Coronary artery (tissue), 2 donors: ENCODE measurements at regions not wholly inside any gene's neighbourhood (a gene's known extent, or its start where the extent isn't known, plus 50 kb on each side); places are given as distances from the start of the nearest gene placed in this dataset.

Experiments used
- DNase-seq: peaks from one replicate; pipeline ENCODE4 v3.0.0-alpha.2; 2017; ENCODE audit warnings: low spot score
- H3K27ac ChIP-seq, 2 donors: fragments of 200-600 bp; sonication (generic); one replicate each; pipeline ENCODE4 v1.5.1; 2016 to 2019
- H3K4me3 ChIP-seq: fragments of 200-600 bp; sonication (generic); 2 replicates; pipeline ENCODE4 v1.5.1; 2016; ENCODE audit warnings: mild to moderate bottlenecking, moderate library complexity
- TF ChIP-seq, protein P1 (sequence below): fragments of 200-600 bp; sonication (generic); IDR thresholded peaks from one replicate; pipeline ENCODE4 v1.5.1; 2019; ENCODE audit warnings: antibody characterized with exemption

GRCh38 chr9:3758816-3759576, 233.2 kb upstream of the RFX3 start:
- no peak overlapping the region for H3K4me3 ChIP-seq
- H3K27ac ChIP-seq, result no peak overlapping the region
- TF ChIP-seq, protein P1, sequence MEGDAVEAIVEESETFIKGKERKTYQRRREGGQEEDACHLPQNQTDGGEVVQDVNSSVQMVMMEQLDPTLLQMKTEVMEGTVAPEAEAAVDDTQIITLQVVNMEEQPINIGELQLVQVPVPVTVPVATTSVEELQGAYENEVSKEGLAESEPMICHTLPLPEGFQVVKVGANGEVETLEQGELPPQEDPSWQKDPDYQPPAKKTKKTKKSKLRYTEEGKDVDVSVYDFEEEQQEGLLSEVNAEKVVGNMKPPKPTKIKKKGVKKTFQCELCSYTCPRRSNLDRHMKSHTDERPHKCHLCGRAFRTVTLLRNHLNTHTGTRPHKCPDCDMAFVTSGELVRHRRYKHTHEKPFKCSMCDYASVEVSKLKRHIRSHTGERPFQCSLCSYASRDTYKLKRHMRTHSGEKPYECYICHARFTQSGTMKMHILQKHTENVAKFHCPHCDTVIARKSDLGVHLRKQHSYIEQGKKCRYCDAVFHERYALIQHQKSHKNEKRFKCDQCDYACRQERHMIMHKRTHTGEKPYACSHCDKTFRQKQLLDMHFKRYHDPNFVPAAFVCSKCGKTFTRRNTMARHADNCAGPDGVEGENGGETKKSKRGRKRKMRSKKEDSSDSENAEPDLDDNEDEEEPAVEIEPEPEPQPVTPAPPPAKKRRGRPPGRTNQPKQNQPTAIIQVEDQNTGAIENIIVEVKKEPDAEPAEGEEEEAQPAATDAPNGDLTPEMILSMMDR, result no peak
- DNase-seq, result no peak

GRCh38 chr9:3756071-3756470, 230.3 kb upstream of the RFX3 start:
- TF ChIP-seq, protein P1, result no peak
- DNase-seq, result no peak
- H3K4me3 ChIP-seq, result no peak overlapping the region
- H3K27ac ChIP-seq, result no peak overlapping the region

- Histone ChIP-seq H3K4me3 (no peak overlapping the region), H3K27ac (no peak overlapping the region)
- TF ChIP-seq, protein P1, result no peak
- DNase-seq, result no peak
Measured at GRCh38 chr9:3751125-3751758, 225.4 kb upstream of the RFX3 start.

- DNase-seq, result no peak
- Histone ChIP-seq H3K27ac (no peak overlapping the region), H3K4me3 (no peak overlapping the region)
- TF ChIP-seq, protein P1, result no peak
Measured at GRCh38 chr9:3750321-3750720, 224.5 kb upstream of the RFX3 start.

DNA sequence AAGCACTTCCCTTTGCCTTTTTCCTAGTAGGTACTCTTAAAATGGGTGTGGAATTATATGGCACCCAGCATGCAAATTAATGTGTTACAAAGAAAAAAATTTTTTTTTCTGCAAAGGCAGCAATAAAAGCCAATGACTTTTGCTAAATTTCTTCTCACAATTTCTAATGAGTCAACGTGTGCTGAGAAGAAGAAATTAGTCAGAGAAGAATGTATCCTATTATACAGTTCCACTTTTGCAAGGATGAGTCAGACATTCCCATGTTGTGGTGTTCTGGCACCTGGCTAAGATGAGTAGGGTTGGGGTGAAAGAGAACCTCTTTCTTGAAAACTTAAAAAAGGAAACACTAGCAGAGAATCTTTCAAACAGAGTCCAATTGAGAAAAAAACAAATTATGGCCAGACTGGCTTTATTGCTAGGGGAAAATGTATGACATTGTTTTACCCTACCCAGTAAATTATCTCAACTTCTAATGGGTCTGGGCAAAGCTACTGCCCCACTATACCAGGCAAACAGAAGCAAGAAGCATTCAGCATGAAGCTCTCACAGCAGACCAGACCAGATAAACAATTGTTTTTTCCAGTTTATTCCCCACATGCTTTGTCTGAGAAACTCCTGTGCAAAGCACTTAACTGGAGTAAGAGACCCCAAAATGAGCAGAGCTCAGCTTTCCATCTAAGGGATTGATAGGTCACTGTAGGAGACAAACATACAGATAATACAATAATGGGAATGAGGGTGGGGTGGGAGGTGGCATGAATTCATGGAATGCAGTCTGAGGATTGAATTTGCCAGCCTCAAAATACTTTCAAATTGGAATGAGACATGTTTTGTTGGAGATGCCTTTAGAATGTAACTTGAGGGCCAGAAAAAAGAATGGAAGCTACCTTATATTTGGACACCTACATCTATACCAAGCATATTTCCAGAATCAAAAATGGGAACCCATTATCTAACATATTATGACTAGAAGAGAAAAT, 220.8 kb upstream of the RFX3 start:
- no peak for DNase-seq
- Histone ChIP-seq H3K27ac (no peak overlapping the region), H3K4me3 (no peak overlapping the region)
- TF ChIP-seq, protein P1, result no peak

DNA sequence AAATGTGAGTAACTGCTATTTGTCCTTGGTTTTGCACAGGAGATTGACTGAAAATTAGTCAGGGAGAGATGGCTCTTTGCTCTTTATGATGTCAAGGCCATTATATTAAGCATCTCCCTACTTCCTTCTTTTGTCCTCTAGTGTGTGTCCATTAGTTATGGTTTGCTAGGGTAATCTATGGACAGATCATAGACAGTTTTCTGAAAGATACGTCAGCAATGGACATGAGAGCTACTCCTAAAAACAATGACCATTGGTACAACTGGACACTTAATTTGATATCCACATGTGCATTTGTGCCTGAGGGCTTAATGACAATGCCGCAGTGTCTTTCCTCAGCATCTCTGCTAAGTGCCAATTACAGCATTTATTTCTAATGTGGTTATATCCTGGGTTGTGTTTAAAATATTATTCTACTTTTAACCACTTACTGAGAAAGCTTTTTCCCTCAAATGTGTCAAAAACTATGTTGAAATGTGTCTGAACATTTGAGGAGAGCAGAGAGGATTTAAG, 218.2 kb upstream of the RFX3 start:
- Histone ChIP-seq H3K27ac (no peak overlapping the region), H3K4me3 (no peak overlapping the region)
- DNase-seq, result no peak
- TF ChIP-seq, protein P1, result no peak
